Natural killer cell (primary cell): ENCODE measurements at regions not wholly inside any gene's neighbourhood (a gene's known extent, or its start where the extent isn't known, plus 50 kb on each side); places are given as distances from the start of the nearest gene placed in this dataset.
"Not testable (repeated sequence)": the region's sequence is repeated elsewhere in the genome, so short reads cannot be mapped to it uniquely, and the experiment has no call there.

ENCODE experiments used
- ATAC-seq, 3 donors: fragments of 150-1000 bp in 2 of 3; fragments of 200-7000 bp in 1 of 3; cut with Tn5 transposase; 1 replicate in 1 of 3; 2 replicates in 2 of 3; pipeline ENCODE4 v1.10.0; 2021; ENCODE audit warnings: mild to moderate bottlenecking in 2 of 3, moderate library complexity in 2 of 3
- DNase-seq, 2 donors: peaks; one replicate each; pipeline versions ENCODE4 v3.0.0 to v3.0.0-alpha.2; 2013 to 2021; ENCODE audit warnings: mixed read lengths in 1 of 2
- H3K27ac ChIP-seq: one replicate; pipeline ENCODE4 v1.5.1; 2013; ENCODE audit warnings: mild to moderate bottlenecking, low read length
- H3K27me3 ChIP-seq: one replicate; pipeline ENCODE4 v1.6.1; 2013; ENCODE audit warnings: low read length; ENCODE audit not compliant: control insufficient read depth, insufficient read depth
- H3K36me3 ChIP-seq: one replicate; pipeline ENCODE4 v1.6.1; 2013; ENCODE audit warnings: low read length; ENCODE audit not compliant: control insufficient read depth, insufficient read depth
- H3K4me1 ChIP-seq: one replicate; pipeline ENCODE4 v1.6.1; 2013; ENCODE audit warnings: low read length; ENCODE audit not compliant: control insufficient read depth, insufficient read depth
- H3K4me3 ChIP-seq: one replicate; pipeline ENCODE4 v1.5.1; 2013; ENCODE audit warnings: low read length
- H3K9me3 ChIP-seq: one replicate; pipeline ENCODE4 v1.6.1; 2013; ENCODE audit warnings: low read length; ENCODE audit not compliant: control insufficient read depth, insufficient read depth
- H3K27ac Mint-ChIP-seq, 2 donors: one replicate each; pipeline ENCODE4 v1.8.0; 2022; ENCODE audit warnings: mild to moderate bottlenecking in 2 of 2, mixed read lengths in 2 of 2, moderate library complexity in 1 of 2
- H3K27me3 Mint-ChIP-seq, 2 donors: one replicate each; pipeline ENCODE4 v1.8.0; 2022; ENCODE audit warnings: low read depth in 2 of 2, mixed read lengths in 2 of 2
- H3K36me3 Mint-ChIP-seq: one replicate; pipeline ENCODE4 v1.8.0; 2022; ENCODE audit warnings: mixed read lengths
- H3K4me1 Mint-ChIP-seq, 2 donors: one replicate each; pipeline ENCODE4 v1.8.0; 2022; ENCODE audit warnings: mixed read lengths in 2 of 2
- H3K4me3 Mint-ChIP-seq: one replicate; pipeline ENCODE4 v1.8.0; 2022; ENCODE audit warnings: mild to moderate bottlenecking, moderate library complexity, mixed read lengths
- H3K9me3 Mint-ChIP-seq, 2 donors: one replicate each; pipeline ENCODE4 v1.8.0; 2022; ENCODE audit warnings: mixed read lengths in 2 of 2
- CTCF ChIP-seq: fragments of 200-600 bp; IDR thresholded peaks from one replicate; pipeline ENCODE4 v1.8.0; 2022; ENCODE audit warnings: antibody characterized with exemption
- WGBS: methylation state at CpG from one replicate; pipeline ENCODE4 v1.1.7; 2013; ENCODE audit warnings: missing lambda C conversion rate; ENCODE audit not compliant: insufficient coverage; 5-methylcytosine and 5-hydroxymethylcytosine counted together
- intact Hi-C: fragments of 100-400 bp; cut with micrococcal nuclease; formaldehyde crosslinking; loops from one replicate; pipeline ENCODE4 v1.14.2; 2022

- Histone ChIP-seq H3K27ac (no peak overlapping the region), H3K4me3 (no peak overlapping the region), H3K36me3 (no peaks in the 10 kb centered on the region), H3K9me3 (no peaks in the 10 kb centered on the region), H3K27me3 (no peaks in the 10 kb centered on the region), H3K4me1 (no peaks in the 10 kb centered on the region)
- Mint-ChIP-seq H3K4me1 (no peaks in the 10 kb centered on the region), H3K27me3 (peaks cover 0 to 9% of the 10 kb centered on the region in 2 donors), H3K4me3 (no peak overlapping the region), H3K27ac (no peak overlapping the region), H3K9me3 (no peaks in the 10 kb centered on the region), H3K36me3 (no peaks in the 10 kb centered on the region)
- no peak for TF ChIP-seq CTCF
- DNase-seq = no peak
- intact Hi-C loops = no loop called here
- ATAC-seq = no peak
- WGBS = 85% methylated on average over 7 of the region's 7 CpGs
Observed at GRCh38 chr2:120541972-120542670, 193.5 kb upstream of the GLI2 start.

GRCh38 chr2:120542911-120543527 is 192.6 kb upstream of the GLI2 start:
- Mint-ChIP-seq H3K27me3 (peaks cover 0 to 9% of the 10 kb centered on the region in 2 donors), H3K9me3 (no peaks in the 10 kb centered on the region), H3K36me3 (no peaks in the 10 kb centered on the region), H3K4me3 (no peak overlapping the region), H3K4me1 (no peaks in the 10 kb centered on the region), H3K27ac (no peak overlapping the region)
- intact Hi-C loops = no loop called here
- Histone ChIP-seq H3K36me3 (no peaks in the 10 kb centered on the region), H3K27ac (no peak overlapping the region), H3K4me3 (no peak overlapping the region), H3K27me3 (no peaks in the 10 kb centered on the region), H3K9me3 (no peaks in the 10 kb centered on the region), H3K4me1 (no peaks in the 10 kb centered on the region)
- DNase-seq = no peak
- 90% methylated on average over 13 of the region's 13 CpGs for WGBS
- ATAC-seq = no peak
- TF ChIP-seq CTCF = no peak

- Histone ChIP-seq H3K4me1 (no peaks in the 10 kb centered on the region), H3K36me3 (no peaks in the 10 kb centered on the region), H3K27ac (no peak overlapping the region), H3K4me3 (no peak overlapping the region), H3K9me3 (no peaks in the 10 kb centered on the region), H3K27me3 (no peaks in the 10 kb centered on the region)
- H3K27ac Mint-ChIP-seq = no peak overlapping the region
- no peak for DNase-seq
- no peaks in the 10 kb centered on the region for H3K4me1 Mint-ChIP-seq
- no peaks in the 10 kb centered on the region for H3K9me3 Mint-ChIP-seq
- no peak for ATAC-seq
- no peak overlapping the region for H3K4me3 Mint-ChIP-seq
- no peaks in the 10 kb centered on the region for H3K36me3 Mint-ChIP-seq
- H3K27me3 Mint-ChIP-seq = peaks cover 0 to 9% of the 10 kb centered on the region in 2 donors
- no peak for TF ChIP-seq CTCF
- intact Hi-C loops = no loop called here
- WGBS = 46% methylated on average over 16 of the region's 16 CpGs
Observed at GRCh38 chr2:120543899-120544298, 191.8 kb upstream of the GLI2 start.

- Histone ChIP-seq H3K27ac (no peak overlapping the region), H3K36me3 (no peaks in the 10 kb centered on the region), H3K4me3 (no peak overlapping the region), H3K27me3 (no peaks in the 10 kb centered on the region), H3K9me3 (no peaks in the 10 kb centered on the region), H3K4me1 (no peaks in the 10 kb centered on the region)
- Mint-ChIP-seq H3K36me3 (no peaks in the 10 kb centered on the region), H3K9me3 (no peaks in the 10 kb centered on the region), H3K4me3 (no peak overlapping the region), H3K4me1 (no peaks in the 10 kb centered on the region), H3K27ac (no peak overlapping the region), H3K27me3 (peaks cover 0 to 9% of the 10 kb centered on the region in 2 donors)
- ATAC-seq (no peak), DNase-seq (no peak)
- 87% methylated on average over 9 of the region's 9 CpGs for WGBS
- TF ChIP-seq CTCF = no peak
- intact Hi-C loops = no loop called here
Observed at GRCh38 chr2:120544522-120544921, 191.1 kb upstream of the GLI2 start.

- H3K27ac ChIP-seq, H3K36me3 ChIP-seq, intact Hi-C loops, H3K4me3 ChIP-seq, DNase-seq, H3K27ac Mint-ChIP-seq, H3K4me3 Mint-ChIP-seq, H3K36me3 Mint-ChIP-seq, H3K4me1 ChIP-seq, H3K27me3 Mint-ChIP-seq, H3K27me3 ChIP-seq, H3K9me3 Mint-ChIP-seq, H3K9me3 ChIP-seq, H3K4me1 Mint-ChIP-seq, ATAC-seq: not testable (repeated sequence)
- WGBS = 88% methylated on average over 9 of the region's 11 CpGs
Observed at GRCh38 chr2:120545007-120545406, 190.7 kb upstream of the GLI2 start.
